Trophoblast cell (in vitro differentiated cells and primary cell): ENCODE measurements at regions not wholly inside any gene's neighbourhood (a gene's known extent, or its start where the extent isn't known, plus 50 kb on each side); places are given as distances from the start of the nearest gene placed in this dataset.
A peak's percentile ranks its signal among the peaks of the same experiment; 100 is the strongest.

Source experiments
- DNase-seq, 2 donors: peaks; one replicate each; pipeline ENCODE4 v3.0.0-alpha.2; 2016
- H2AFZ ChIP-seq: 2 replicates; pipeline ENCODE4 v1.6.1; 2013; ENCODE audit warnings: low read length, moderate library complexity, mild to moderate bottlenecking; ENCODE audit not compliant: insufficient read depth, poor library complexity
- H2AK5ac ChIP-seq: 2 replicates; pipeline ENCODE4 v1.6.1; 2013; ENCODE audit warnings: mild to moderate bottlenecking, low read length
- H2BK120ac ChIP-seq: 2 replicates; pipeline ENCODE4 v1.6.1; 2013; ENCODE audit warnings: low read length, mild to moderate bottlenecking, moderate library complexity; ENCODE audit not compliant: insufficient read depth, poor library complexity
- H2BK12ac ChIP-seq: 2 replicates; pipeline ENCODE4 v1.6.1; 2013; ENCODE audit warnings: mild to moderate bottlenecking, low read length, moderate library complexity
- H2BK5ac ChIP-seq: 2 replicates; pipeline ENCODE4 v1.6.1; 2013; ENCODE audit warnings: low read length, low read depth, moderate library complexity, mild to moderate bottlenecking; ENCODE audit not compliant: poor library complexity
- H3K14ac ChIP-seq: 2 replicates; pipeline ENCODE4 v1.6.1; 2013; ENCODE audit warnings: mild to moderate bottlenecking, low read length
- H3K18ac ChIP-seq: 2 replicates; pipeline ENCODE4 v1.6.1; 2013; ENCODE audit warnings: mild to moderate bottlenecking, low read length
- H3K23ac ChIP-seq: 2 replicates; pipeline ENCODE4 v1.6.1; 2013; ENCODE audit warnings: low read length
- H3K27ac ChIP-seq: 2 replicates; pipeline ENCODE4 v1.5.1; 2013; ENCODE audit warnings: low read depth, mild to moderate bottlenecking, inconsistent platforms, low read length, moderate library complexity
- H3K27me3 ChIP-seq: 2 replicates; pipeline ENCODE4 v1.6.1; 2013; ENCODE audit warnings: inconsistent platforms, mild to moderate bottlenecking, low read length, moderate library complexity; ENCODE audit not compliant: insufficient read depth
- H3K36me3 ChIP-seq, 2 experiments: 1 replicate in 1 of 2; 2 replicates in 1 of 2; pipeline ENCODE4 v1.6.1; 2013; ENCODE audit warnings: low read length in 2 of 2, mild to moderate bottlenecking in 2 of 2, moderate library complexity in 1 of 2; ENCODE audit not compliant: insufficient read depth in 2 of 2, control insufficient read depth in 1 of 2
- H3K4ac ChIP-seq: 2 replicates; pipeline ENCODE4 v1.6.1; 2013; ENCODE audit warnings: low read depth, mild to moderate bottlenecking, low read length, moderate library complexity
- H3K4me1 ChIP-seq, 2 experiments: 1 replicate in 1 of 2; 2 replicates in 1 of 2; pipeline ENCODE4 v1.6.1; 2013; ENCODE audit warnings: low read length in 2 of 2, mild to moderate bottlenecking in 2 of 2, moderate library complexity in 1 of 2; ENCODE audit not compliant: insufficient read depth in 2 of 2, control insufficient read depth in 1 of 2
- H3K4me2 ChIP-seq: 2 replicates; pipeline ENCODE4 v1.6.1; 2013; ENCODE audit warnings: inconsistent platforms, mild to moderate bottlenecking, low read length, moderate library complexity
- H3K4me3 ChIP-seq: 2 replicates; pipeline ENCODE4 v1.5.1; 2013; ENCODE audit warnings: mild to moderate bottlenecking, low read depth, low read length, inconsistent platforms
- H3K79me1 ChIP-seq: one replicate; pipeline ENCODE4 v1.6.1; 2013; ENCODE audit warnings: low read length
- H3K79me2 ChIP-seq: 2 replicates; pipeline ENCODE4 v1.6.1; 2013; ENCODE audit warnings: low read length, mild to moderate bottlenecking; ENCODE audit not compliant: control insufficient read depth, insufficient read depth, poor library complexity
- H3K9ac ChIP-seq: 2 replicates; pipeline ENCODE4 v1.6.1; 2013; ENCODE audit warnings: mild to moderate bottlenecking, low read length
- H3K9me3 ChIP-seq: 2 replicates; pipeline ENCODE4 v1.6.1; 2013; ENCODE audit warnings: low read depth, mild to moderate bottlenecking, control low read depth, inconsistent platforms, low read length; ENCODE audit not compliant: insufficient read depth
- H4K12ac ChIP-seq: 2 replicates; pipeline ENCODE4 v1.6.1; 2013; ENCODE audit warnings: low read depth, mild to moderate bottlenecking, low read length, moderate library complexity
- H4K8ac ChIP-seq: 2 replicates; pipeline ENCODE4 v1.6.1; 2013; ENCODE audit warnings: low read depth, mild to moderate bottlenecking, low read length, moderate library complexity
- H4K91ac ChIP-seq: one replicate; pipeline ENCODE4 v1.6.1; 2013; ENCODE audit warnings: low read depth, mild to moderate bottlenecking, low read length, moderate library complexity
- WGBS: extraction: QIAGEN DNeasy Blood & Tissue Kit; methylation state at CpG from one replicate; pipeline ENCODE4 v1.1.7; 2013; ENCODE audit warnings: missing lambda C conversion rate; ENCODE audit not compliant: insufficient read length, insufficient coverage; ENCODE audit errors: extremely low coverage; 5-methylcytosine and 5-hydroxymethylcytosine counted together

- H2BK12ac ChIP-seq: no peak overlapping the region
- H3K9me3 ChIP-seq: peaks cover 28% of the 10 kb centered on the region
- H4K8ac ChIP-seq: no peak overlapping the region
- DNase-seq: no peak
- H4K91ac ChIP-seq: no peak overlapping the region
- H2AK5ac ChIP-seq: no peak overlapping the region
- no peak overlapping the region for H3K18ac ChIP-seq
- no peak overlapping the region for H3K4me2 ChIP-seq
- no peak overlapping the region for H3K9ac ChIP-seq
- no peaks in the 10 kb centered on the region for H3K79me1 ChIP-seq
- H3K4me3 ChIP-seq: no peak overlapping the region
- H3K79me2 ChIP-seq: no peaks in the 10 kb centered on the region
- H2AFZ ChIP-seq: no peak overlapping the region
- H3K36me3 ChIP-seq: no peaks in the 10 kb centered on the region
- no CpG with 5 or more reads among the region's 5 CpGs for WGBS
- no peak overlapping the region for H4K12ac ChIP-seq
- H3K14ac ChIP-seq: no peak overlapping the region
- H3K4ac ChIP-seq: no peak overlapping the region
- no peaks in the 10 kb centered on the region for H3K27me3 ChIP-seq
- H2BK5ac ChIP-seq: no peak overlapping the region
- no peak overlapping the region for H2BK120ac ChIP-seq
- H3K23ac ChIP-seq: no peak overlapping the region
- H3K4me1 ChIP-seq: no peaks in the 10 kb centered on the region
- no peak overlapping the region for H3K27ac ChIP-seq
Observed at GRCh38 chr13:111575719-111576118, 255.3 kb downstream of the TEX29 start.

GRCh38 chr13:111577208-111577828 is 256.9 kb downstream of the TEX29 start:
- H3K36me3 ChIP-seq: no peaks in the 10 kb centered on the region
- H3K23ac ChIP-seq: no peak overlapping the region
- H4K12ac ChIP-seq: no peak overlapping the region
- no peak overlapping the region for H4K91ac ChIP-seq
- H3K79me2 ChIP-seq: no peaks in the 10 kb centered on the region
- H3K18ac ChIP-seq: no peak overlapping the region
- H4K8ac ChIP-seq: no peak overlapping the region
- no CpG with 5 or more reads among the region's 9 CpGs for WGBS
- no peak overlapping the region for H3K14ac ChIP-seq
- no peak overlapping the region for H3K4me3 ChIP-seq
- H2BK12ac ChIP-seq: no peak overlapping the region
- no peak overlapping the region for H2BK5ac ChIP-seq
- peaks cover 25% of the 10 kb centered on the region for H3K9me3 ChIP-seq
- H2AFZ ChIP-seq: no peak overlapping the region
- H3K79me1 ChIP-seq: no peaks in the 10 kb centered on the region
- H2AK5ac ChIP-seq: no peak overlapping the region
- H3K4me1 ChIP-seq: no peaks in the 10 kb centered on the region
- H2BK120ac ChIP-seq: no peak overlapping the region
- H3K27ac ChIP-seq: no peak overlapping the region
- no peaks in the 10 kb centered on the region for H3K27me3 ChIP-seq
- H3K4me2 ChIP-seq: no peak overlapping the region
- H3K9ac ChIP-seq: no peak overlapping the region
- no peak for DNase-seq
- H3K4ac ChIP-seq: no peak overlapping the region

- no peak overlapping the region for H3K27ac ChIP-seq
- no peak overlapping the region for H2BK5ac ChIP-seq
- H3K18ac ChIP-seq: no peak overlapping the region
- no peaks in the 10 kb centered on the region for H3K79me1 ChIP-seq
- no peaks in the 10 kb centered on the region for H3K36me3 ChIP-seq
- H3K4me2 ChIP-seq: no peak overlapping the region
- H3K23ac ChIP-seq: no peak overlapping the region
- H3K9me3 ChIP-seq: peaks cover 20% of the 10 kb centered on the region
- no peaks in the 10 kb centered on the region for H3K79me2 ChIP-seq
- H3K4me3 ChIP-seq: peak overlapping the region; percentile 20
- no peak overlapping the region for H4K12ac ChIP-seq
- no peak overlapping the region for H3K4ac ChIP-seq
- H2AFZ ChIP-seq: no peak overlapping the region
- no peaks in the 10 kb centered on the region for H3K27me3 ChIP-seq
- H3K9ac ChIP-seq: no peak overlapping the region
- no peak overlapping the region for H2BK120ac ChIP-seq
- no peak overlapping the region for H2BK12ac ChIP-seq
- no peak overlapping the region for H4K8ac ChIP-seq
- no peak overlapping the region for H3K14ac ChIP-seq
- H2AK5ac ChIP-seq: no peak overlapping the region
- H3K4me1 ChIP-seq: no peaks in the 10 kb centered on the region
- no peak overlapping the region for H4K91ac ChIP-seq
- DNase-seq: no peak
- no CpG with 5 or more reads among the region's 15 CpGs for whole genome bisulfite sequencing
Observed at GRCh38 chr13:111577956-111578605, 257.6 kb downstream of the TEX29 start.

- H3K4me1 ChIP-seq: no peaks in the 10 kb centered on the region
- no peaks in the 10 kb centered on the region for H3K36me3 ChIP-seq
- DNase-seq: no peak
- H2BK5ac ChIP-seq: no peak overlapping the region
- H3K4me3 ChIP-seq: no peak overlapping the region
- H2BK12ac ChIP-seq: no peak overlapping the region
- no peak overlapping the region for H2AK5ac ChIP-seq
- no CpG with 5 or more reads among the region's 22 CpGs for WGBS
- H3K4me2 ChIP-seq: no peak overlapping the region
- no peak overlapping the region for H3K9ac ChIP-seq
- H3K9me3 ChIP-seq: peaks cover 7% of the 10 kb centered on the region
- no peak overlapping the region for H3K4ac ChIP-seq
- no peak overlapping the region for H3K27ac ChIP-seq
- H3K14ac ChIP-seq: no peak overlapping the region
- H3K79me2 ChIP-seq: no peaks in the 10 kb centered on the region
- no peak overlapping the region for H4K12ac ChIP-seq
- no peaks in the 10 kb centered on the region for H3K79me1 ChIP-seq
- H2BK120ac ChIP-seq: no peak overlapping the region
- H4K91ac ChIP-seq: no peak overlapping the region
- no peaks in the 10 kb centered on the region for H3K27me3 ChIP-seq
- H4K8ac ChIP-seq: no peak overlapping the region
- no peak overlapping the region for H3K18ac ChIP-seq
- no peak overlapping the region for H3K23ac ChIP-seq
- H2AFZ ChIP-seq: no peak overlapping the region
Observed at GRCh38 chr13:111584101-111584672, 263.7 kb downstream of the TEX29 start.
